GM18868 (cell line): ENCODE measurements at regions not wholly inside any gene's neighbourhood (a gene's known extent, or its start where the extent isn't known, plus 50 kb on each side); places are given as distances from the start of the nearest gene placed in this dataset.
A peak's percentile ranks its signal among the peaks of the same experiment; 100 is the strongest.

Source experiments
- ATAC-seq: cut with Tn5 transposase; IDR thresholded peaks from one replicate; pipeline ENCODE4 v1.9.1; 2021; ENCODE audit warnings: mild to moderate bottlenecking, moderate library complexity; ENCODE audit not compliant: unreplicated experiment

- no peak for ATAC-seq
Measured at GRCh38 chr11:127568891-127569290, 568.3 kb upstream of the KIRREL3 start.

GRCh38 chr11:127567237-127567932, 566.8 kb upstream of the KIRREL3 start:
- ATAC-seq = no peak

GRCh38 chr11:127564810-127565209, 564.2 kb upstream of the KIRREL3 start:
- no peak for ATAC-seq

GRCh38 chr11:127559978-127560377, 559.4 kb upstream of the KIRREL3 start:
- ATAC-seq = no peak

GRCh38 chr11:127552446-127552845, 551.9 kb upstream of the KIRREL3 start:
- no peak for ATAC-seq

- ATAC-seq = no peak
Measured at GRCh38 chr11:127531167-127531566, 530.6 kb upstream of the KIRREL3 start.

GRCh38 chr11:127528297-127528696, 527.7 kb upstream of the KIRREL3 start:
- ATAC-seq = no peak

- ATAC-seq = no peak
Measured at GRCh38 chr11:127524618-127525017, 524.0 kb upstream of the KIRREL3 start.

- no peak for ATAC-seq
Measured at GRCh38 chr11:127521413-127521812, 520.8 kb upstream of the KIRREL3 start.

GRCh38 chr11:127507851-127508250, 507.3 kb upstream of the KIRREL3 start:
- no peak for ATAC-seq

- ATAC-seq = no peak
Measured at GRCh38 chr11:127506647-127507046, 506.1 kb upstream of the KIRREL3 start.

GRCh38 chr11:127506126-127506525, 505.6 kb upstream of the KIRREL3 start:
- no peak for ATAC-seq

GRCh38 chr11:127496165-127496564, 495.6 kb upstream of the KIRREL3 start:
- no peak for ATAC-seq

GRCh38 chr11:127493330-127494022, 492.9 kb upstream of the KIRREL3 start:
- peak; percentile 66 for ATAC-seq

GRCh38 chr11:127492029-127492428, 491.5 kb upstream of the KIRREL3 start:
- ATAC-seq = no peak

- ATAC-seq = no peak
Measured at GRCh38 chr11:127491589-127491988, 491.0 kb upstream of the KIRREL3 start.

GRCh38 chr11:127490896-127491295, 490.3 kb upstream of the KIRREL3 start:
- no peak for ATAC-seq

- no peak for ATAC-seq
Measured at GRCh38 chr11:127485541-127485940, 485.0 kb upstream of the KIRREL3 start.

GRCh38 chr11:127481391-127481790, 480.8 kb upstream of the KIRREL3 start:
- ATAC-seq = no peak

GRCh38 chr11:127478826-127479225, 478.3 kb upstream of the KIRREL3 start:
- ATAC-seq = no peak

- no peak for ATAC-seq
Measured at GRCh38 chr11:127474766-127475165, 474.2 kb upstream of the KIRREL3 start.

GRCh38 chr11:127472505-127472904, 471.9 kb upstream of the KIRREL3 start:
- no peak for ATAC-seq

- no peak for ATAC-seq
Measured at GRCh38 chr11:127471662-127472061, 471.1 kb upstream of the KIRREL3 start.
